Astrocyte (in vitro differentiated cells and primary cell): ENCODE measurements at regions not wholly inside any gene's neighbourhood (a gene's known extent, or its start where the extent isn't known, plus 50 kb on each side); places are given as distances from the start of the nearest gene placed in this dataset.

Experiments
- EZH2 ChIP-seq: IDR thresholded peaks from 2 replicates; pipeline ENCODE4 v1.6.1; 2012; ENCODE audit warnings: mild to moderate bottlenecking, low read length, inconsistent platforms; ENCODE audit not compliant: insufficient read depth
- TF ChIP-seq, protein P1 (sequence below): IDR thresholded peaks from 2 replicates; pipeline ENCODE4 v1.5.1; 2011; ENCODE audit warnings: low read depth, mild to moderate bottlenecking, inconsistent platforms, low read length, moderate library complexity; ENCODE audit not compliant: insufficient read depth

DNA sequence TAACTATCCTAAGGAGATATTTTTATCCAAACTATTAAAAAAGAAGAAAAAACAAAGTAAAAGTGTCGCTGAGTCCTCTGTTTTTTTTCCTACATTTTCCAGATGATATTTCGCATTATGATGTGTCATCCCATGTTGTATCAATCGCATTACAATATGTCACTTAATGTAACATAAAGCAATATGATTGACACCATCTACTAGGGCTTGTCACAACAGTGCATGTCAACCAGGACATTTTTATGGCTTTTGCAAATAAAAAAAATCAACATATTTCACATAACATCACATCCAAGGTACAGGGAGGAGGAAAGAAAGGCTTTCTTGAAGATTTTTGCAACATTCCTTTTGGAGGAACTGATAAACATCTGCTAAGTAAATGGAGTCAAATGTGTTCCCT, 308.9 kb downstream of the ETAA1 start:
- TF ChIP-seq, protein P1, sequence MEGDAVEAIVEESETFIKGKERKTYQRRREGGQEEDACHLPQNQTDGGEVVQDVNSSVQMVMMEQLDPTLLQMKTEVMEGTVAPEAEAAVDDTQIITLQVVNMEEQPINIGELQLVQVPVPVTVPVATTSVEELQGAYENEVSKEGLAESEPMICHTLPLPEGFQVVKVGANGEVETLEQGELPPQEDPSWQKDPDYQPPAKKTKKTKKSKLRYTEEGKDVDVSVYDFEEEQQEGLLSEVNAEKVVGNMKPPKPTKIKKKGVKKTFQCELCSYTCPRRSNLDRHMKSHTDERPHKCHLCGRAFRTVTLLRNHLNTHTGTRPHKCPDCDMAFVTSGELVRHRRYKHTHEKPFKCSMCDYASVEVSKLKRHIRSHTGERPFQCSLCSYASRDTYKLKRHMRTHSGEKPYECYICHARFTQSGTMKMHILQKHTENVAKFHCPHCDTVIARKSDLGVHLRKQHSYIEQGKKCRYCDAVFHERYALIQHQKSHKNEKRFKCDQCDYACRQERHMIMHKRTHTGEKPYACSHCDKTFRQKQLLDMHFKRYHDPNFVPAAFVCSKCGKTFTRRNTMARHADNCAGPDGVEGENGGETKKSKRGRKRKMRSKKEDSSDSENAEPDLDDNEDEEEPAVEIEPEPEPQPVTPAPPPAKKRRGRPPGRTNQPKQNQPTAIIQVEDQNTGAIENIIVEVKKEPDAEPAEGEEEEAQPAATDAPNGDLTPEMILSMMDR = no peak
- TF ChIP-seq EZH2 = no peak
